Lower leg skin (tissue), 4 donors: ENCODE measurements at regions not wholly inside any gene's neighbourhood (a gene's known extent, or its start where the extent isn't known, plus 50 kb on each side); places are given as distances from the start of the nearest gene placed in this dataset.
"Not testable (repeated sequence)": the region's sequence is repeated elsewhere in the genome, so short reads cannot be mapped to it uniquely, and the experiment has no call there.

Source experiments
- DNase-seq, 2 donors: peaks; one replicate each; pipeline ENCODE4 v3.0.0-alpha.2; 2019; ENCODE audit warnings: low spot score in 2 of 2
- H3K4me3 ChIP-seq: fragments of 200-600 bp; sonication (generic); 2 replicates; pipeline ENCODE4 v1.5.1; 2017; ENCODE audit warnings: mild to moderate bottlenecking, low read depth; ENCODE audit not compliant: poor library complexity, severe bottlenecking
- CTCF ChIP-seq, 3 donors: fragments of 450-650 bp; IDR thresholded peaks; one replicate each; pipeline ENCODE4 v1.5.1; 2016; ENCODE audit warnings: antibody characterized with exemption in 3 of 3, mild to moderate bottlenecking in 3 of 3, moderate library complexity in 2 of 3
- POLR2A ChIP-seq, 2 donors: fragments of 450-650 bp; IDR thresholded peaks; one replicate each; pipeline ENCODE4 v1.6.1; 2016 to 2017; ENCODE audit warnings: antibody characterized with exemption in 2 of 2, mild to moderate bottlenecking in 1 of 2, moderate library complexity in 1 of 2
- WGBS, 2 donors: methylation state at CpG; one replicate each; pipeline ENCODE4 v1.1.5; 2018; 5-methylcytosine and 5-hydroxymethylcytosine counted together
- intact Hi-C: fragments of 100-400 bp; cut with DNase I; formaldehyde crosslinking; loops from one replicate; pipeline ENCODE4 v1.15.0; 2023; ENCODE audit warnings: low total_unique reads

GRCh38 chr7:149598721-149599308 is 101.2 kb upstream of the ZNF746 start:
- TF ChIP-seq CTCF (IDR thresholded peaks at IDR 0.05) (no peak), POLR2A (IDR thresholded peaks at IDR 0.05) (no peak)
- WGBS, 2 donors = 90 to 94% methylated on average over 1 of the region's 1 CpG
- intact Hi-C loops = no loop called here
- H3K4me3 ChIP-seq = no peak overlapping the region
- DNase-seq = peak in 1 of 2 donors; percentile 42

GRCh38 chr7:149597789-149598188 is 100.2 kb upstream of the ZNF746 start:
- 95 to 96% methylated on average over 2 of the region's 2 CpGs for WGBS, 2 donors
- DNase-seq, intact Hi-C loops, H3K4me3 ChIP-seq: not testable (repeated sequence)

- no peak for DNase-seq
- intact Hi-C loops = no loop called here
- H3K4me3 ChIP-seq = no peak overlapping the region
- 71 to 95% methylated on average over 2 of the region's 2 CpGs for WGBS, 2 donors
- TF ChIP-seq CTCF (IDR thresholded peaks at IDR 0.05) (no peak), POLR2A (IDR thresholded peaks at IDR 0.05) (no peak)
Observed at GRCh38 chr7:149595541-149595940, 97.9 kb upstream of the ZNF746 start.

GRCh38 chr7:149595078-149595477 is 97.5 kb upstream of the ZNF746 start:
- no peak for DNase-seq
- no peak overlapping the region for H3K4me3 ChIP-seq
- TF ChIP-seq POLR2A (IDR thresholded peaks at IDR 0.05) = no peak
- 85 to 92% methylated on average over 4 of the region's 4 CpGs for WGBS, 2 donors
- intact Hi-C loops = no loop called here

GRCh38 chr7:149588930-149589329 is 91.3 kb upstream of the ZNF746 start:
- TF ChIP-seq CTCF (IDR thresholded peaks at IDR 0.05) (no peak), POLR2A (IDR thresholded peaks at IDR 0.05) (no peak)
- intact Hi-C loops = no loop called here
- no peak overlapping the region for H3K4me3 ChIP-seq
- WGBS, 2 donors = 88 to 89% methylated on average over 1 of the region's 1 CpG
- DNase-seq = no peak

GRCh38 chr7:149586646-149587645 is 89.3 kb upstream of the ZNF746 start:
- intact Hi-C loops = no loop called here
- TF ChIP-seq POLR2A (IDR thresholded peaks at IDR 0.05) (no peak), CTCF (IDR thresholded peaks at IDR 0.05) (no peak)
- 78 to 83% methylated on average over 10 of the region's 10 CpGs for WGBS, 2 donors
- DNase-seq = no peak
- H3K4me3 ChIP-seq = no peak overlapping the region
